ENCODE measurements at regions not wholly inside any gene's neighbourhood (a gene's known extent, or its start where the extent isn't known, plus 50 kb on each side); places are given as distances from the start of the nearest gene placed in this dataset.

DNA sequence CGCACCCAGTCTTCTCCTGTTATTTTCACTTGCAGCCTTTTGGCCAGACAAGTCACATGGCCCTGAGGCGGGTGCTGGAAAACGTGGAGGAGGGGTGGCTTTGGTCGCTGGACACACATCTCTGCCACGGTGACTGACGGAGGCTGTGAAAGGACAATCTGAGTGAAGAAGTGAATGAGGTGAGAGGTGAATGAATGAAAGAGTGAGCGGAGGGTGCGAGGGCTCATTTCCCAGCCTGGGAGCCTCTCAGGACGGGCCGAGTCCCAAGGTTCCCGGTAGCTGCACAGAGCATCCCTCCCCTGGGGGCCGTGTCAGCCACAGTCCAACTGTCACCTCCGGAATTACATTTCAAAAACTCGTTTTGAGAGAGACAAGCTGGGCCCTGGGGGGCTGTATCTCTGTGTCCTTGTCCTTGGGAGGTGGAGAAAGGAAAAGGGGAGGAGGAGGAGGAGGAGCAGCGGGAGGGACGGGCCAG lies 89.6 kb downstream of the UBIAD1 start:
- no peak for DNase-seq (ENCODE audit: low read depth in 1 of 2, low spot score in 1 of 2)
- Histone ChIP-seq H3K27me3 (ENCODE audit: insufficient read depth, poor library complexity, severe bottlenecking) (no peaks in the 10 kb centered on the region), H3K27ac (replicated peaks) (no peak overlapping the region), H3K4me3 (replicated peaks; ENCODE audit: insufficient read depth, low read length) (no peak overlapping the region)
- TF ChIP-seq SPI1 (IDR thresholded peaks at IDR 0.05; ENCODE audit: borderline replicate concordance, low read depth) = no peak
- TF ChIP-seq POLR2AphosphoS5 (IDR thresholded peaks at IDR 0.05; ENCODE audit: low read depth) = no peak
- TF ChIP-seq, protein P1, sequence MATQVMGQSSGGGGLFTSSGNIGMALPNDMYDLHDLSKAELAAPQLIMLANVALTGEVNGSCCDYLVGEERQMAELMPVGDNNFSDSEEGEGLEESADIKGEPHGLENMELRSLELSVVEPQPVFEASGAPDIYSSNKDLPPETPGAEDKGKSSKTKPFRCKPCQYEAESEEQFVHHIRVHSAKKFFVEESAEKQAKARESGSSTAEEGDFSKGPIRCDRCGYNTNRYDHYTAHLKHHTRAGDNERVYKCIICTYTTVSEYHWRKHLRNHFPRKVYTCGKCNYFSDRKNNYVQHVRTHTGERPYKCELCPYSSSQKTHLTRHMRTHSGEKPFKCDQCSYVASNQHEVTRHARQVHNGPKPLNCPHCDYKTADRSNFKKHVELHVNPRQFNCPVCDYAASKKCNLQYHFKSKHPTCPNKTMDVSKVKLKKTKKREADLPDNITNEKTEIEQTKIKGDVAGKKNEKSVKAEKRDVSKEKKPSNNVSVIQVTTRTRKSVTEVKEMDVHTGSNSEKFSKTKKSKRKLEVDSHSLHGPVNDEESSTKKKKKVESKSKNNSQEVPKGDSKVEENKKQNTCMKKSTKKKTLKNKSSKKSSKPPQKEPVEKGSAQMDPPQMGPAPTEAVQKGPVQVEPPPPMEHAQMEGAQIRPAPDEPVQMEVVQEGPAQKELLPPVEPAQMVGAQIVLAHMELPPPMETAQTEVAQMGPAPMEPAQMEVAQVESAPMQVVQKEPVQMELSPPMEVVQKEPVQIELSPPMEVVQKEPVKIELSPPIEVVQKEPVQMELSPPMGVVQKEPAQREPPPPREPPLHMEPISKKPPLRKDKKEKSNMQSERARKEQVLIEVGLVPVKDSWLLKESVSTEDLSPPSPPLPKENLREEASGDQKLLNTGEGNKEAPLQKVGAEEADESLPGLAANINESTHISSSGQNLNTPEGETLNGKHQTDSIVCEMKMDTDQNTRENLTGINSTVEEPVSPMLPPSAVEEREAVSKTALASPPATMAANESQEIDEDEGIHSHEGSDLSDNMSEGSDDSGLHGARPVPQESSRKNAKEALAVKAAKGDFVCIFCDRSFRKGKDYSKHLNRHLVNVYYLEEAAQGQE (IDR thresholded peaks at IDR 0.05; ENCODE audit: insufficient replicate concordance, low read depth) = no peak

DNA sequence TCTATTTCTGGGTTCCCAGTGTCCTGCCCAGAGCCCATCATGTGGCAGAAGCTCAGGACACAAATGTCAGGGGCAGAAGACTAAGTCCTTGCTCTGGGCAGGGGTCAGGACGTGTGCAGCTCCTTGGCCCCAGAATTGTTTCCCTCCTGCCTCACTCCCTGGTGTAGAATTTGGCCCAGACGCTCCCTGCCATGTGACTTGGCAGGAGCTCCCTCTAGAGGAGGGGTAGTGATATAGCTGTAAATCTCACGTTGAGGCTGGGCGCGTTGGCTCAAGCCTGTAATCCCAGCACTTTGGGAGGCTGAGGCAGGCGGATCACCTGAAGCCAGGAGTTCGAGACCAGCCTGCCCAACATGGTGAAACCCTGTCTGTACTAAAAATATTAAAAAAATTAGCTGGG lies 91.2 kb downstream of the UBIAD1 start:
- DNase-seq (ENCODE audit: low read depth in 1 of 2, low spot score in 1 of 2) = peak; percentile 18 to 33
- TF ChIP-seq SPI1 (IDR thresholded peaks at IDR 0.05; ENCODE audit: borderline replicate concordance, low read depth) = no peak
- TF ChIP-seq, protein P2, sequence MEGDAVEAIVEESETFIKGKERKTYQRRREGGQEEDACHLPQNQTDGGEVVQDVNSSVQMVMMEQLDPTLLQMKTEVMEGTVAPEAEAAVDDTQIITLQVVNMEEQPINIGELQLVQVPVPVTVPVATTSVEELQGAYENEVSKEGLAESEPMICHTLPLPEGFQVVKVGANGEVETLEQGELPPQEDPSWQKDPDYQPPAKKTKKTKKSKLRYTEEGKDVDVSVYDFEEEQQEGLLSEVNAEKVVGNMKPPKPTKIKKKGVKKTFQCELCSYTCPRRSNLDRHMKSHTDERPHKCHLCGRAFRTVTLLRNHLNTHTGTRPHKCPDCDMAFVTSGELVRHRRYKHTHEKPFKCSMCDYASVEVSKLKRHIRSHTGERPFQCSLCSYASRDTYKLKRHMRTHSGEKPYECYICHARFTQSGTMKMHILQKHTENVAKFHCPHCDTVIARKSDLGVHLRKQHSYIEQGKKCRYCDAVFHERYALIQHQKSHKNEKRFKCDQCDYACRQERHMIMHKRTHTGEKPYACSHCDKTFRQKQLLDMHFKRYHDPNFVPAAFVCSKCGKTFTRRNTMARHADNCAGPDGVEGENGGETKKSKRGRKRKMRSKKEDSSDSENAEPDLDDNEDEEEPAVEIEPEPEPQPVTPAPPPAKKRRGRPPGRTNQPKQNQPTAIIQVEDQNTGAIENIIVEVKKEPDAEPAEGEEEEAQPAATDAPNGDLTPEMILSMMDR (IDR thresholded peaks at IDR 0.05; ENCODE audit: insufficient read depth, low read length) = peak; percentile 30
- H3K27ac ChIP-seq (replicated peaks) = no peak overlapping the region

DNA sequence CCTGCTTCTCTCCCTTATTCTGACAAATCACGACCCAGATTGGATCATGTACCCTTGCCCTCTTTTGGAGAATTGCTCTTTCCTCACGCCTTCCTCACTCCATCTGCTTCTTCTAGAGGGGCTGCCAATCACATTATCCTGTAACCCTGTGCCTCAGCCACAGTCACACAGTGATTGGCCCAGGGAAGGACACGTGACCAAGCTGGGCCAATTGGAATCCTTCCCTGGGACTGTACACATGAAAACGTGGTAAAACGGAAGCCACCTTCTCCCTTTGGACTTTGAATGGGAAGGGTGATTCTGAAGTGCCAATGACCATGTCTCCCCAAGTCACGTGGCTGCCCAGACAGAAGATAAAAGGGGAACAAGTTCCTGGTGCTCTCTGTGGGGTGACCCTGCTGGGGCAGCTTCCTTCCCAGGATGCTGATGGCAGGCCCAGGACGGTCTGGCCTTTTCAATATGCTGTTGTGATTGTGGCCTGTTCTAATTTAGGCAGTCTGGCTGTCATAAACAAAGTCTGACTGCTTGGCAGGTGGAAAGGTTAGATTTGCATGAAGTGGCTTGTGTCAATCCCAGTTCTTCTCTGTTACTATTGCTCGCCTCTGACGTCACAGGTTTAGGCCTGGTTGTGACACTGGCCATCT lies 92.9 kb downstream of the UBIAD1 start:
- no peak for TF ChIP-seq POLR2AphosphoS5 (IDR thresholded peaks at IDR 0.05; ENCODE audit: low read depth)
- TF ChIP-seq, protein P1 (IDR thresholded peaks at IDR 0.05; ENCODE audit: insufficient replicate concordance, low read depth) = no peak
- TF ChIP-seq GABPA (IDR thresholded peaks at IDR 0.05; ENCODE audit: low read depth) = no peak
- no peak for TF ChIP-seq SPI1 (IDR thresholded peaks at IDR 0.05; ENCODE audit: borderline replicate concordance, low read depth)
- TF ChIP-seq, protein P2 (IDR thresholded peaks at IDR 0.05; ENCODE audit: insufficient read depth, low read length) = no peak
- Histone ChIP-seq H3K27me3 (ENCODE audit: insufficient read depth, poor library complexity, severe bottlenecking) (no peaks in the 10 kb centered on the region), H3K27ac (replicated peaks) (no peak overlapping the region), H3K4me3 (replicated peaks; ENCODE audit: insufficient read depth, low read length) (no peak overlapping the region)
- DNase-seq (ENCODE audit: low read depth in 1 of 2, low spot score in 1 of 2) = no peak

More for the DNA sequence above, 91.2 kb downstream of the UBIAD1 start:
- H3K27me3 ChIP-seq (ENCODE audit: insufficient read depth, poor library complexity, severe bottlenecking) = no peaks in the 10 kb centered on the region
- H3K4me3 ChIP-seq (replicated peaks; ENCODE audit: insufficient read depth, low read length) = no peak overlapping the region

DNA sequence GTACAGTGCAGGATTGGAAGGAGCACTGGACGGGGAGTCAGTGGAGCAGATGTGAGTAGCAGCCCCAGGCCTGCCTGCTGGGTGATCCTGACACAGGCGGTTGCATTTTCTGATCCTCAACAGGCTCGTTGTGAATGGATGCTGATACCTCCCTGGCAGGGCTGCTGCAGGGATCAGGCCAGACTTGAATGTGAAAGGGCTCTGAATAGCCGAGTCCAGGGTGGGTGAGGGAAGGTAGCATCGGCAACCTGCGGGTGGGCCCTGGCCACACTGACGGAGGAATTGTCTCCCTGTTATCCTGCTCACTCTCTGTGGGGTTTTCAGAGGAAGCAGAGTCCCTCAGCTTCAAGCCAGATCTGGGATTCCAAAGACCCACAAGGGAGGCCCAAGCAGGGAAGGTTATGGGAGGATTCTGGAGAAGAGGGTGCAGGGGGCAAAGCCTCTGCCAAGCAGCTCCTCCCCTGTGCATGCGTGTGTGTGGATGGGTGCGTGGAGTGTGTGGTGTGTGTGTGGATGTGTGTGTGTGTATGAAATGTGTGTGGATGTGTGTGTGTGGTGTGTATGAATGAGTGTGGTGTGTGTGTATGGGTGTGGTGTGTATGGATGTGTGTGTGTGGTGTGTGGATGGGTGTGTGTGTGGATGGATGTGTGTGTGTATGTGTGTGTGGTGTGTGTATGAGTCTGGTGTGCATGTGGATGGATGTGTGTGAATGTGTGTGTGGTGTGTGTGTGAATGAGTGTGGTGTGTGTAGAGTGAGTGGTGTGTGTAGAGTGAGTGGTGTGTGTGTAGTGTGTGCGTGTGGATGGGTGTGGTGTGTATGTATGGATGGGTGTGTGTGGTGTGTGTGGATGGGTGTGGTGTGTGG lies 100.3 kb downstream of the UBIAD1 start:
- Histone ChIP-seq H3K27ac (replicated peaks) (no peak overlapping the region), H3K27me3 (ENCODE audit: insufficient read depth, poor library complexity, severe bottlenecking) (no peaks in the 10 kb centered on the region), H3K4me3 (replicated peaks; ENCODE audit: insufficient read depth, low read length) (no peak overlapping the region)
- TF ChIP-seq, protein P2 (IDR thresholded peaks at IDR 0.05; ENCODE audit: insufficient read depth, low read length) = no peak
- TF ChIP-seq, protein P1 (IDR thresholded peaks at IDR 0.05; ENCODE audit: insufficient replicate concordance, low read depth) = no peak
- TF ChIP-seq GABPA (IDR thresholded peaks at IDR 0.05; ENCODE audit: low read depth) (no peak), SPI1 (IDR thresholded peaks at IDR 0.05; ENCODE audit: borderline replicate concordance, low read depth) (no peak), POLR2AphosphoS5 (IDR thresholded peaks at IDR 0.05; ENCODE audit: low read depth) (no peak)
- no peak for DNase-seq (ENCODE audit: low read depth in 1 of 2, low spot score in 1 of 2)

Measured in HL-60 (cell line).